H9 (cell line): ENCODE measurements at regions not wholly inside any gene's neighbourhood (a gene's known extent, or its start where the extent isn't known, plus 50 kb on each side); places are given as distances from the start of the nearest gene placed in this dataset.

ENCODE experiments used
- DNase-seq: peaks from one replicate; pipeline ENCODE4 v3.0.0-alpha.2; 2017
- H2AFZ ChIP-seq: one replicate; pipeline ENCODE4 v1.6.1; 2013; ENCODE audit warnings: mild to moderate bottlenecking, low read length, control low read depth, moderate library complexity
- H2AK5ac ChIP-seq: 2 replicates; pipeline ENCODE4 v1.6.1; 2013; ENCODE audit warnings: low read length, control low read depth, mixed read lengths; ENCODE audit not compliant: insufficient read length
- H2BK120ac ChIP-seq: one replicate; pipeline ENCODE4 v1.6.1; 2013; ENCODE audit warnings: low read depth, mild to moderate bottlenecking, low read length, control low read depth, inconsistent platforms; ENCODE audit not compliant: poor library complexity, severe bottlenecking
- H2BK12ac ChIP-seq: 2 replicates; pipeline ENCODE4 v1.6.1; 2013; ENCODE audit warnings: low read length, control low read depth, mixed read lengths, low read depth; ENCODE audit not compliant: insufficient read length
- H2BK15ac ChIP-seq: 2 replicates; pipeline ENCODE4 v1.6.1; 2013; ENCODE audit warnings: low read depth, low read length, control low read depth
- H2BK20ac ChIP-seq: one replicate; pipeline ENCODE4 v1.6.1; 2013; ENCODE audit warnings: low read depth, mild to moderate bottlenecking, low read length, control low read depth, inconsistent platforms; ENCODE audit not compliant: poor library complexity, severe bottlenecking
- H2BK5ac ChIP-seq: 2 replicates; pipeline ENCODE4 v1.6.1; 2013; ENCODE audit warnings: low read length, control low read depth, mixed read lengths; ENCODE audit not compliant: insufficient read length
- H3K14ac ChIP-seq: 2 replicates; pipeline ENCODE4 v1.6.1; 2013; ENCODE audit warnings: low read length, control low read depth; ENCODE audit not compliant: insufficient read depth
- H3K18ac ChIP-seq: 2 replicates; pipeline ENCODE4 v1.6.1; 2013; ENCODE audit warnings: low read depth, mild to moderate bottlenecking, mixed read lengths, low read length, control low read depth; ENCODE audit not compliant: insufficient read length
- H3K23ac ChIP-seq: 2 replicates; pipeline ENCODE4 v1.6.1; 2013; ENCODE audit warnings: low read length, control low read depth, mixed read lengths, low read depth; ENCODE audit not compliant: insufficient read length
- H3K23me2 ChIP-seq: 2 replicates; pipeline ENCODE4 v1.6.1; 2013; ENCODE audit warnings: low read depth, mild to moderate bottlenecking, mixed read lengths, low read length, control low read depth; ENCODE audit not compliant: insufficient read length, poor library complexity, severe bottlenecking
- H3K27ac ChIP-seq: 2 replicates; pipeline ENCODE4 v1.5.1; 2013; ENCODE audit warnings: low read length, control low read depth, mixed read lengths, low read depth; ENCODE audit not compliant: insufficient read length
- H3K27me3 ChIP-seq: 2 replicates; pipeline ENCODE4 v1.6.1; 2013; ENCODE audit warnings: low read length, control low read depth, inconsistent platforms; ENCODE audit not compliant: insufficient read depth
- H3K4ac ChIP-seq: 2 replicates; pipeline ENCODE4 v1.6.1; 2013; ENCODE audit warnings: low read depth, mild to moderate bottlenecking, control low read depth, inconsistent platforms, low read length, moderate library complexity
- H3K4me1 ChIP-seq: 2 replicates; pipeline ENCODE4 v1.6.1; 2013; ENCODE audit warnings: low read length, control low read depth, inconsistent platforms; ENCODE audit not compliant: insufficient read depth
- H3K4me2 ChIP-seq: 2 replicates; pipeline ENCODE4 v1.6.1; 2013; ENCODE audit warnings: low read length, control low read depth, mixed read lengths; ENCODE audit not compliant: insufficient read length, insufficient read depth
- H3K56ac ChIP-seq: 2 replicates; pipeline ENCODE4 v1.6.1; 2013; ENCODE audit warnings: low read depth, mild to moderate bottlenecking, mixed read lengths, low read length, control low read depth; ENCODE audit not compliant: insufficient read length
- H3K79me1 ChIP-seq: 2 replicates; pipeline ENCODE4 v1.6.1; 2013; ENCODE audit warnings: low read depth, mild to moderate bottlenecking, moderate library complexity, low read length, control low read depth, inconsistent platforms; ENCODE audit not compliant: insufficient read depth, poor library complexity, severe bottlenecking
- H3K79me2 ChIP-seq: 2 replicates; pipeline ENCODE4 v1.6.1; 2013; ENCODE audit warnings: low read length, control low read depth, inconsistent platforms; ENCODE audit not compliant: insufficient read depth
- H3K9ac ChIP-seq: 2 replicates; pipeline ENCODE4 v1.6.1; 2013; ENCODE audit warnings: low read length, control low read depth, mixed read lengths; ENCODE audit not compliant: insufficient read length; ENCODE audit errors: extremely low read depth
- H3K9me3 ChIP-seq: one replicate; pipeline ENCODE4 v1.6.1; 2013; ENCODE audit warnings: low read depth, low read length, inconsistent platforms; ENCODE audit not compliant: control insufficient read depth
- H3T11ph ChIP-seq: one replicate; pipeline ENCODE4 v1.6.1; 2013; ENCODE audit warnings: mild to moderate bottlenecking, low read length, control low read depth, inconsistent platforms
- H4K20me1 ChIP-seq: one replicate; pipeline ENCODE4 v1.6.1; 2013; ENCODE audit not compliant: control insufficient read depth, insufficient read length, insufficient read depth
- H4K5ac ChIP-seq: 2 replicates; pipeline ENCODE4 v1.6.1; 2013; ENCODE audit warnings: low read depth, mild to moderate bottlenecking, mixed read lengths, low read length, control low read depth; ENCODE audit not compliant: insufficient read length
- H4K8ac ChIP-seq: replicated peaks from 2 replicates; pipeline ENCODE4 v1.6.1; 2013; ENCODE audit warnings: low read length, control low read depth, mixed read lengths, low read depth; ENCODE audit not compliant: insufficient read length
- H4K91ac ChIP-seq: 2 replicates; pipeline ENCODE4 v1.6.1; 2013; ENCODE audit warnings: low read depth, mild to moderate bottlenecking, moderate library complexity, mixed read lengths, low read length, control low read depth; ENCODE audit not compliant: insufficient read length
- H3K27ac Mint-ChIP-seq, 3 experiments: 2 replicates in 2 of 3; 3 replicates in 1 of 3; pipeline ENCODE4 v1.8.0; 2020 to 2021; ENCODE audit warnings: mixed read lengths in 3 of 3, mild to moderate bottlenecking in 1 of 3, moderate library complexity in 1 of 3
- H3K27me3 Mint-ChIP-seq: 2 replicates; pipeline ENCODE4 v1.8.0; 2021; ENCODE audit warnings: low read depth, mild to moderate bottlenecking, moderate library complexity, mixed read lengths
- H3K36me3 Mint-ChIP-seq, 3 experiments: 2 replicates in 2 of 3; 3 replicates in 1 of 3; pipeline ENCODE4 v1.8.0; 2020 to 2021; ENCODE audit warnings: low read depth in 3 of 3, mixed read lengths in 3 of 3; ENCODE audit not compliant: insufficient read depth in 1 of 3
- H3K4me1 Mint-ChIP-seq, 2 experiments: 2 replicates each; pipeline ENCODE4 v1.8.0; 2020; ENCODE audit warnings: mixed read lengths in 2 of 2
- H3K4me3 Mint-ChIP-seq, 2 experiments: 2 replicates in 1 of 2; 3 replicates in 1 of 2; pipeline ENCODE4 v1.8.0; 2020 to 2021; ENCODE audit warnings: mild to moderate bottlenecking in 2 of 2, mixed read lengths in 2 of 2, moderate library complexity in 1 of 2
- H3K9me3 Mint-ChIP-seq, 2 experiments: 2 replicates in 1 of 2; 3 replicates in 1 of 2; pipeline ENCODE4 v1.8.0; 2020; ENCODE audit warnings: mild to moderate bottlenecking in 2 of 2, mixed read lengths in 2 of 2, moderate library complexity in 1 of 2
- CTCF ChIP-seq: fragments of 200-600 bp; sonication (generic); conservative IDR thresholded peaks from 3 replicates; pipeline ENCODE4 v1.8.0; 2021; ENCODE audit warnings: antibody characterized with exemption, mild to moderate bottlenecking
- WGBS: extraction: QIAGEN DNeasy Blood & Tissue Kit; methylation state at CpG from one replicate; pipeline ENCODE4 v1.1.7; 2013; ENCODE audit warnings: missing lambda C conversion rate, low lambda C conversion rate, mixed read lengths; ENCODE audit not compliant: insufficient read length; ENCODE audit errors: extremely low coverage; 5-methylcytosine and 5-hydroxymethylcytosine counted together

- Histone ChIP-seq H3K9me3 (no peaks in the 10 kb centered on the region), H3K27ac (no peak overlapping the region), H3K56ac (no peak overlapping the region), H3K23ac (no peak overlapping the region), H2BK12ac (no peak overlapping the region), H3K9ac (no peak overlapping the region), H3K27me3 (no peaks in the 10 kb centered on the region), H3K18ac (no peak overlapping the region), H2BK15ac (no peak overlapping the region), H4K5ac (no peak overlapping the region), H2AK5ac (no peak overlapping the region), H2BK120ac (no peak overlapping the region), H3T11ph (no peak overlapping the region), H3K4me2 (no peak overlapping the region), H4K91ac (no peak overlapping the region), H3K4ac (no peak overlapping the region), H3K79me2 (no peaks in the 10 kb centered on the region), H3K79me1 (no peaks in the 10 kb centered on the region), H3K23me2 (no peaks in the 10 kb centered on the region), H3K14ac (no peak overlapping the region), H2BK5ac (no peak overlapping the region), H3K4me1 (no peaks in the 10 kb centered on the region), H4K20me1 (no peaks in the 10 kb centered on the region), H4K8ac (no peak overlapping the region), H2BK20ac (no peak overlapping the region), H2AFZ (no peak overlapping the region)
- no peak for TF ChIP-seq CTCF
- peaks cover 0 to under 1% of the 10 kb centered on the region in 2 experiments; a peak in 1 of 5 replicates for H3K9me3 Mint-ChIP-seq
- H3K4me1 Mint-ChIP-seq, result peaks cover under 1 to 6% of the 10 kb centered on the region in 2 experiments; a peak in 2 of 4 replicates
- no peak overlapping the region for H3K27ac Mint-ChIP-seq
- WGBS, result no CpG with 5 or more reads among the region's 4 CpGs
- H3K36me3 Mint-ChIP-seq, result no peaks in the 10 kb centered on the region
- H3K4me3 Mint-ChIP-seq, result no peak overlapping the region
- DNase-seq, result no peak
- no peaks in the 10 kb centered on the region for H3K27me3 Mint-ChIP-seq
Measured at GRCh38 chr21:27326301-27326700, 359.4 kb upstream of the ADAMTS5 start.
